HTR-8/SVneo (cell line): ENCODE measurements at regions not wholly inside any gene's neighbourhood (a gene's known extent, or its start where the extent isn't known, plus 50 kb on each side); places are given as distances from the start of the nearest gene placed in this dataset.

Experiments
- DNase-seq: peaks from one replicate; pipeline ENCODE4 v3.0.0; 2011; ENCODE audit warnings: low spot score, mixed read lengths; ENCODE audit not compliant: insufficient read length
- FAIRE-seq: peaks from 2 replicates; lab custom pipeline; 2011; peaks lifted over from hg19 to GRCh38; lab: Jason Lieb, UNC

DNA sequence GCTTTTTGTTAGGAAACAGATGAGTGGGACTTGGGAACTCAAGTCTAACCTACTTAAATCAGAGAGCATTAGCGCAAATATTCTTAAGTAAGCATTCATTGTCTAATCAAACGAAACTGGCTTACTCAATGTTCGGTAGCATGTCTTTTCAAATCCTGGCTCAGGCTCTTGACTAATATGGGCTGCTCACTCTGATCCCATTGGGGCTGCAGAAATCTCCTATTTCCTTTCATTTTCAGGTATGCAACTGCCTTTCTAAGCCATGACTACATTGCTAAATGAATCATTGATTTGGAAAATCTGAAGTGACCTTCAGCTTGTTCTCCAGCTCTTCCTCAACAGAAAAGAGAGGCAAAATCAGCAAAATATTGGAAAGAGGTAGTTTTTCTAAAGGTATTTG lies 2084.4 kb upstream of the PIK3C3 start:
- no peak for FAIRE-seq

DNA sequence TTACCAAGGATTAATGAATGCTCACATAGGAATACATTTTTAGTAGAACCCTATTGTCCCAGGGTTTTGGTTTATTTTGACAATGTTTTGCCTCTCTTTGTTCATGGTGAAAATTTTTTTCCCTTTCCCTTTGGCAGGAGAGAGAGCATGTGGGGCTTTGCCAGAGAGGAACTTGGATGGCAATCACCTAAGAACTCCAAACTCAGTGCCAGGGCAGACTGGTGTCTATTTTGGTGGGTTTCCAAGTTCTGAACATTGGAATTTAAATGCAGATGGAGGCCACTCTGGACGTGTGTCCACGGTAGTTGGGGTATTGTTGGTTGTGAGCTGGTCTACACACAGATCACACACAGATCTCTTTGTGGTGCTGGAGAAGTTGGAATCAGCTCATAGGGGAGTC lies 2091.1 kb upstream of the PIK3C3 start:
- FAIRE-seq (no peak), DNase-seq (no peak)

More for the DNA sequence above, 2084.4 kb upstream of the PIK3C3 start:
- DNase-seq, result no peak

DNA sequence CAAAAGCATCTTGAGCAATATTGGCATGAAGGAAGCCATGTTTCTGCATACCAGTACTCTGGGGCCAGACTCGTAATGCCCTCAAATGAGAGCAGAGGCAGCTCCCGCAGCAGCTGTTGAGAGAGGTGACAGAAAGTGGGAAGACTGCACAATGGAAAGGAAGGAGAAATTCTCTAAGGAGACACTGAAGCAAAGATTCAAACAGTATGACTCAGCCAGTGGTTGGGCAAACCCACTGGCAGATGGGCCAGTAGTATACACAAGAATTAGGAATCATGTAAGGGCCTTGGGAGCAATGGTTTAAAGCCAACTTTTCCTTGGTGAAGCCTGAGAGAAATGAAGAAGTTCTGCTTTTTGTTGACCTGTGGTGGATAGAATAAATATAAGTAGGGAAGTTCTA lies 2092.7 kb upstream of the PIK3C3 start:
- no peak for FAIRE-seq
- DNase-seq, result no peak

DNA sequence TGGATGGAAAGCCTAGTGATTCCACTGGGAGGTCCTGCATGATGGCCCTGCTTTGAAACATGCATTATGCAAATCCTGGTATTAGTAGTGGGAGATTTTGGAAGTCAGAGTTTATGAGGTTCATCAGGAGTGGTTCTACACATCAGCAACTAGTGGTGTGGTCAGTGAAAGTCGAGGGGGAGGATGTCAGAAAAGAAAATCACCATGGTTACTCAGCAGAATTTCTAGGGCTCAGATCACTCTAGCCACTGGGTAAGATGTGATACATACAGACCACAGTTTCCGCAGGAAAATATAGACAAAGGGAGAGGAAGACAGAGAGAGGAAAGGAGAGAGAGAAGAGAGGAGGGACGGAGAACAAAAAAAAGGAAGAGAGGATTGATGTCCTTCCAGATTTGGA lies 2100.7 kb upstream of the PIK3C3 start:
- DNase-seq (no peak), FAIRE-seq (no peak)

DNA sequence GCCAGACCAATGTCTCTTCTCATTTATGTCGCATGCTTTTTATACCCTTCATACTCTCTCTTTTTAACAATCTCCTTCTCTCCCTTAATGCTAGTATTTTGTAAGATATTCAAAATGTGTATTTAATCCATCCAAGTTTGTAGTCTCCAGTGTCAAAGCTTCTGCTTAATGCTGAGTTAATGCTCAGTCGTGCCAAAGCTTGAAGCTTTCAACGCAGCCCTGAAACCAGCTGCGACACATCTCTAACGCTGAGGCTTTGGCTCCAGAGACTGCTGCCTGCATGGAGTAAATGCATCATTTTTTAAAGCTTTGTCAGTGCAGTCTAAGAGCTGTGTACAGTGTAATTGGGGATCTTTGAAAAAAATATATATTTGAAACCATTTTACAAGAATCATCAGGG lies 2108.8 kb upstream of the PIK3C3 start:
- FAIRE-seq, result no peak

DNA sequence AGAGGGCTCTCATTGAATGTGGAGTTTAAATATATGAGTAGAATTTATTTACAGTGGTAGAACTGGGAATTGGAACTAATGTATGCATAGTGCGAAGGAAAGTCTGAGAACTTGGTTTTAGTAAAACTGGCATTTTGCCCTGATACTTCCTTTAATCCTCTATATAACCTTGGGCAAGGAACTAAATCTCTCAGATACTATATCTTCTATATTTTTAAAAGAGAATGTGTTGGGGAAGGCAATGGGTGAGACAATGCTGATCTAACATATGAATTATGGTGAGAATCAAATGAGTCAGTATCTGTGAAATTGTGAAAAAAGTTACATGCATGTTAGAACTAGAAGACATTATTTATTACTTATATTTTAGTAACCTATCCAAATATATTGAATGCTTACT lies 2109.4 kb upstream of the PIK3C3 start:
- no peak for DNase-seq
- FAIRE-seq, result no peak

More for the DNA sequence above, 2108.8 kb upstream of the PIK3C3 start:
- DNase-seq, result no peak

DNA sequence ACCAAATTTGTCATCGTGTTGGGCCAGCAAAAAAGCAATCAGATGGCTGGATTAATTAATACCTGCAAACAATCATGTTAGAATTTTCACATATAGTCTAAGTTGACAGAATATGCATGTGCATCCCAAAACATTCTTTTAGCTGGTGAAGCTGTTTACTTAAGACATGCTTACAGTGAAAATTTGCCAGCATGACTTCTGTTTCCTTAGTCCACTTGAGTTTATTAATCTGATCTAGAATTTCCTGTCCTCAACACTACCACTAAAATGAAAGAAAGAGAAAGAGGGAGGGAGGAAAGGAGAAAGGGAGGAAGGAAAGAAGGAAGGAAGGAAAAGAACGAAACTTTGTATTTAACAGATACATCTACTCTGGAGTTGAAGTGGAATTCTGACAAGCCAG lies 2109.9 kb upstream of the PIK3C3 start:
- FAIRE-seq (no peak), DNase-seq (no peak)

DNA sequence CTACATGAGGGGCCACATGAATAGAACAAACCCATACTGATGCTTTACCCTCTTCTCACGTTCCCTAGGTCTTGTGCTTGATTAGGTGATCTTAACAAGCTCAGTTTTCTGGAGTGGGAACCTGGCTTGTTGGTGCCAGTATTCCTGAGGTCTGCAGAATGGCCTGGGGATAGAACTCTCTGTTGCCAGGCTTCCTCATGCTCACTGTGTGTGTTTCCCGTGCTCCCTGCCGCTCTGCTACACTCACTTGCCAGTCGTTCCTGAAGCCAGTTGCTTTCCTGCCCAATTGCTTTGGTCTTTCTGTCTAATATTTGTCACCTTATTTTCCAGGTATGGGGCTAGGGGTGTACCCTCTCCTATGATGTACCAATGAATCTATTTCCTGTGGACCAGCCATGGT lies 2111.5 kb upstream of the PIK3C3 start:
- no peak for DNase-seq
- no peak for FAIRE-seq

DNA sequence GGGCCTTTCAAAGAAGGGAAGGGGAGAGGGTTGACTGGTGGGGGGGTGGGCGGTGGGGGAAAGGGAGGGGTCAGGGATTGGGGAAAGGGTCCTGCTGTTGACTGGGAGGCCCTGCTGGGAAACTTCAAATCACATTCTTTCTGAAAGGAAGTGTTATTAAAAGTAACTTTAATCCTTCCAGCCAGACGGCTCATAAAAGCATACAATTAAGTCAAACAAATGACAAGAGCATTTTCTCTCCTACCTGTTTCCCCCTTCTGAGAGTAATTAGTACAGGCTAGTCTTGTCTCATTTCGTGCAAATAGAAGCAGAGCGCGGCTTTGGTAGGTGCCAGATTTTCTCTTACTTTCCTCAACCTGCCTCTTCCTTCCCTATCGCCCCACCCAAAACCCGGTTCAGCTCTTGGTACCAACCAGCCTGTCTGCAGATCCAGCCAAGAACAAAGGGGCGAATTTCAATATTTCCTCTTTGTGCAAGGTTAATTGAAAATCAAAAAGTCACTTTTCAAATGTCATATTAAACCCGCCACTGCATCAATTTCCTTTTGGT lies 2112.6 kb upstream of the PIK3C3 start:
- FAIRE-seq (no peak), DNase-seq (no peak)

DNA sequence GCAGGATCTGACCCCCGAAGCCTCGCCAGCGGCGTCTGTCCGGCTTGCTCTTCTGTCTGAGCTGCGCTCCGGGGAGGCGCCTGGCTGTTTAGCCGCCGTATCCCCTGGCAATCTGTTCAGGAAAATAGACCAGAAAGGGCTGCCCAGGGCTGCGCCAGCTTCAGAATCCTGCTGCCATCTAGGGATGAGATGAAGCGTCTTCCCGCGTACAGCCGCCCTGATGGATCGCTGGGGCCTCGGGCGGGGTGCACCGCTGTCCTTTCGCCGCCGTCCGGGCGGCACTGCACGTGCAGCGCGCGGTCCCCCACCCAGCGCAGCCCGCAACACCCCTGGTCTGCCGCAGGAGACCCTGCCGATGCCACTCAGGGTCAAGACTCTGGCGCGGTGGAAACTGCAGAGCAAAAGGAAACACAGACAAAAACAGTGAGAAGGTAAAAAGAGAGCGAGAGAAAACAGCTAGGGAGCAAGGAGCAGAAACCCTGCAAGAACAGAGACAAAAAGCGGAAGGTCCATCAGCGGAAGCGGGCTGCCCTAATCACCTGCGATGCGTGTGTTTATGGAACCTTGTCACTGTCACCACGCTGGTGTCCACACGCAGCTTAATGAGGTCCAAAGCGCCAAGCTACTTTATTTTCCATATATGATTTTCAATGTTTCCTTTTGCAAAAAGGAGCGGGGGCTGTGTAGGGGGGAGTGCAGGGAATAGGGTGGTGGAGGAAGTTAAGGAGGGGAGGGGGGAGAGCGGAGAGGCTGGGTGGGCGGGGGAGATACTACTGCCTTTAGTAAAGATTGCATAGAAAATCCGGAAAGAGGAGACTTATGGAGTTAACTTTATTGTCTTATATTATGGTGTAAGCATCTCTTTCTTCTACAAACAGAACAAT lies 2113.3 kb upstream of the PIK3C3 start:
- FAIRE-seq (no peak), DNase-seq (peak; percentile 9)

DNA sequence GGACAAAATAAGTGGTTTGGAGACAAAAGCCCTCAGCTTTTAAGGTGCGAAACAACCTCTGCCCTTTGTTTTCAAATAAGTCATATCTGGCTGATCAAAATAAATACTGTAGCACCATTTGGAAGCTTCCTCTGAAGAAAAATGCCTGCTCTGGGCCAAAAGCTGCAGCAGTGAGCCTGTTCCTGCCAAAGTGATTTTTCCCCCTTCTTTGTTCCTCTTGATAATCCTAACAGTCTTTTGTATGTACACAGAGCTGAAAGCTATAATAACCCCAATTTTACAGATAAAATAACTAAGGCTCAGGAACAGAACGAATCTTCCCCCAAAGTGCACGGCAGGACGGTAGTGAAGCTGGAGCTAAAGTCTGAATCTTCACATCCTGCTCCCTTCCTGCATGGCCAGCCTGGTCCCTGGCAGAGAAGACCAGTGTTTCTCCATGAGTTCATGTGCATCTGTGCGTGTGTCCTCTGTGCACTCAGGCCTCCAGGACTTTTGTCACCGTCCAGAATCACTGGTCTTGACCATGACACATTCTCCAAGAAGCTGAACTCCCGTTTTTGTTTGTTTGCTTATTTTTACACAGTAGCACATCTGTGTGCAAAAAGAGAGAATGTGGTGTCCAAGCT lies 2114.1 kb upstream of the PIK3C3 start:
- no peak for DNase-seq
- FAIRE-seq, result no peak

DNA sequence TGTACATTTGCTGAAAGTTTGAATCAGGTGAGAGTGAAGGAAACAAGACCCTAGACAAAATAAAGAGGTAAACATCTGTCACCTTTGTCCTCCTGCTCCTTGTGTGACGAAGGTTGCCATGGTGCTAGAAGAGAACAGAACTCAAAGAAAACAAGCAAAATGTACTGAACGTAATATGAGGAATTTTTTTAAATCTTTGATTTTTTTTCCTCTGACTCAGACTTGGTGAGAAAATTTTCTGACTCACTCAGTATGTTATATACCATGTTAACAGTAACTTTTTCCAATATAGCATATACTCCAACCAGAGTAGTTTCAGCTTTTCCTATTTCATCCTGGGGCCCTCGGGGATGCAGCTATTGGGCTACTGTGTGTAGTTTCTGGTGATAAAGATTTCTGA lies 2114.6 kb upstream of the PIK3C3 start:
- FAIRE-seq (no peak), DNase-seq (no peak)

DNA sequence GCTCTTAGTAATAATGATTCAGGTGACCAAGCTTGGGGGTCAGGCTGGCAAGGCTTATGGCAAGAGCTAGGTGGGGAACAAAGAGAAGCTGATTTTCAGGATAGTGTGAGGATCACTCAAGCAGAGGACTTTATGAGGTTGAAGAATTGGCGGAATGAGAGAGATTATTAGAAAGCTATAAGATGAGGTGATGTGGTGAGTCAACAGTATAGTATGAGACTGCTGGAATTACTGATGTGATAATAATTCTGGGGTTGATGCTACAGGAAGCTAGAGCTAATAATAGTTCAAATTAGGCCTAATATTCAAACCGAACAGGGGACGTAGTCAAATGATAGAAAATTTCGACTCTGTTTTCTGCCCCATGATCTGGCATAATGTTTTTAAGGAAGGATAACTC lies 2115.3 kb upstream of the PIK3C3 start:
- no peak for FAIRE-seq
- DNase-seq, result no peak

DNA sequence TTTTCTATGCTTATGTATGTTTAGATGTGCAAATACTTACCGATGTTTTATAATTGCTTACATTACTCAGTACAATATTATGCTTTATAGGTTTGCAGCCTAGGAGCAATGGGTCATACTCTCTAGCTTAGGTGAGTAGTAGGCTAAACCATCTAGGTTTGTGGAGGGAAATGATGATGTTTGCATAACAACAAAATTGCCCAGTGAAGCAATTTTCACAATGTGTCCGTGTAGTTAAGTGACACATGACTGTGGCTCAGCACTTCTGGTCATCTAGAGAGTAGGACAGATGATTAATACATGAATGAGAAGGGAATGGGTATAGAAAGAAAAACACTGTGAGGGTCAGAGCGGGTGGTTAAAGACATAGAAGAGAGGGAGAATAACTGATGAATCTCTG lies 2116.2 kb upstream of the PIK3C3 start:
- FAIRE-seq (no peak), DNase-seq (no peak)

DNA sequence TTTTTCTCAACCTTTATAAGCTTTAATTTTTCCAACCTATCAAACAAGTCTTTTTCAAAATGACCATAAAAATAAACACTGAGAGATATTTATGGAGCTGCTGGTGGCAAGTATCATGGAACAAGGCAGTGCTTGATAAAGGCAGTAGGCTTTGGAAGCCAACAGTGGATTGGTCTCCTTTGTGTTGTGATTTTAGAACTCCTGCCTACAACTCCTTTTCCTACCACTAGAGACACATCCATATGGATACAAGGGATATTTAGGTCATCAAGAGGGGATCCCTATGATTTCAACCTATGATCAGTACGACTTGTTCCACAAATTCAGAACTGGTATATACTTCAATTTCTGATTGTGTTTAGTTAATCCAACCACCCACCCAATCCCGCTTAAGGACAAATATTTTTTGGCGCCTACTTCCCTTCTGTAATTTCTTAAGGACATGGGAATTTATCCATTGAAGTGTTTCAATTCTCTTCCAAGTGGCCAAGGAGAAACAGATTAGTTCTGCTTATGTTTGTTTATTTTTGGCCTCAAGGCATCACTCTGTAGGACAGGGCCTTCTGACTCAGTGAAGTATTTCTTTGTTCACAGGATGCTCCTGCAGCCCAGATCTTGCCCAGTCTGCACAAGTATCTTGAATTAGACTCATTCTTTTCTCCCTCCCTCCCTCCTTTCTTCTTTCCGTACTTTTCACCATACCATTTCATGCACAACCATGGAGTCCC lies 2119.6 kb upstream of the PIK3C3 start:
- DNase-seq (no peak), FAIRE-seq (no peak)

DNA sequence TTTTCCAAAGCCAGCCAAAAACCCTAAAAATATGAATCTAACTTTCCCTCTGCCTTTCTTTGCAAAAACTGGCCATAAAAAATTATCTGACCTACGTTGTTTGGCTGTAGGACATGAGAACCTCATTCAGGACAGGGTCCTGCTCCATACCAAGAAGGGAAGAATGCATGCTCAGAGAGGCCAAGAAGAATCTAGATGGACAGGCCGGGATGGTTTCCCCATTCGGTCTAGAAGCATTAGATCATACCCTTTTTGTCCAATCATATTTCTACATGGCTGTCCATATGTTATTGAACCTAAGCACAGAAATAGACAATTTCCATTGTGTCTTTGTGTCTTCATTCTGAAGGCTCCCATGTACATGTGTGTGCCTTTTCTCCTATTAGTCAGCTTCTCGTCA lies 2120.4 kb upstream of the PIK3C3 start:
- FAIRE-seq, result no peak
- no peak for DNase-seq

DNA sequence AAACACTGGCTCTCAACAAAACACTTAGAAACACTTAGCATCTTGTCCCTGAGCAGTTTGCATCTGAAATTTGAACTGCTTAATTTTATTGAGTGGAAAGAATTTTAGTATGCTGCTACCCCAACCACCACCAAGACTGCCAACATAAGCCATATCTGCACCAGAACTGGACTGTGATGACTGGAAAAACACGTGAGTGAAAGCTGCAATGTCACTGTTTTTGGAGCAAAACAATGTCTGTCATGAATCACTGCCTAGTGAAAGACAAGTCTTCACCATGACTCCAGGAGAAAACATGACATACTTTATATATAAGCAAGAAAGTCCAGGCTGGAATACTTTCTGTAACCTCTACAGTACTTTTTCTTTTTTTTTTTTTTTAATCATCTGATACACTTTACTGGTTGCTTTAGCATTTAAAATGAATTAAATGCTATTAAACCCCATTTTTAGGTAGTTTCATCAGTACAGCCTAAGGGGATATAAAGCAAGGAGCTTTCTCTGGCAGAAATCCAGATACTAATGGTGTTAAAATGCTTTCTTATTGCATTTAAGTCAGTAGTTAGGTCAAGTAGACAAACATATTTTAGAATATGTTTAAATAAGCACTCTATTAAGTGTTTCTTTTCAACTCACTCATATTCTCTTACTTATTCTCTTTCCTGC lies 2129.4 kb upstream of the PIK3C3 start:
- FAIRE-seq, result no peak
- no peak for DNase-seq

DNA sequence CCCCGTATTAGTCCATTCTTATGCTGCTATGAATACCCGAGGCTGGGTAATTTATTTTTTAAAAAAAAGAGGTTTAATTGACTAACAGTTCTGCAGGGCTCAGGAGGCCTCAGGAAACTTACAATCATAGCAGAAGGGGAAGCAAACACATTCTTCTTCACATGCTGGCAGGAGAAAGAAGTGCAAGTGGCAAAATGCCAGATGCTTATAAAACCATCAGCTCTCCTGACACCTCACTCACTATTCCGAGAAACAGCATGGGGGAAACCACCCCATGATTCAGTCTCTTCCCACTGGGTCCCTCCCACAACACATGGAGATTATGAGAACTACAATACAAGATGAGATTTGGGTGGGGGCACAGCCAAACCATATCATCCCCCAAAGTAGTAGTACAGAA lies 2148.5 kb upstream of the PIK3C3 start:
- FAIRE-seq, result no peak
- DNase-seq, result no peak

DNA sequence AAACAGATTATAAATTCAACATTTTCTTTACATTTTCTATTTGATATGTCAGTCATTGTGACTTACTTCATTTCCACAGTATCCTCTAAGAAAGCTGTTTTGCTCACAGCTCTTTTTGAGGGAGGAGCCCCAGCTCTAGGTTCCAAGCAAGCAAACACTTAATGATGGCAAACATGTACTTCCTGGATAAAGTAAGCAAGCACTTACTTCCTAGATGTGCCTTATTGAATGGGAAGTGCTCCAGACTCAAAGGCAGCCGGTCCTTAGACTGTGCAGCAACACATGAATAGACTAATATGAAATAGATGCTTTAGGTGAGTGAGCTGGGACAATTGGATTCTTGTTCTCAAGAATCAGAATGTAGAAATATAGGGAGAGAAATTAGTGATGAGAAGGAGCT lies 2149.8 kb upstream of the PIK3C3 start:
- FAIRE-seq (no peak), DNase-seq (no peak)

DNA sequence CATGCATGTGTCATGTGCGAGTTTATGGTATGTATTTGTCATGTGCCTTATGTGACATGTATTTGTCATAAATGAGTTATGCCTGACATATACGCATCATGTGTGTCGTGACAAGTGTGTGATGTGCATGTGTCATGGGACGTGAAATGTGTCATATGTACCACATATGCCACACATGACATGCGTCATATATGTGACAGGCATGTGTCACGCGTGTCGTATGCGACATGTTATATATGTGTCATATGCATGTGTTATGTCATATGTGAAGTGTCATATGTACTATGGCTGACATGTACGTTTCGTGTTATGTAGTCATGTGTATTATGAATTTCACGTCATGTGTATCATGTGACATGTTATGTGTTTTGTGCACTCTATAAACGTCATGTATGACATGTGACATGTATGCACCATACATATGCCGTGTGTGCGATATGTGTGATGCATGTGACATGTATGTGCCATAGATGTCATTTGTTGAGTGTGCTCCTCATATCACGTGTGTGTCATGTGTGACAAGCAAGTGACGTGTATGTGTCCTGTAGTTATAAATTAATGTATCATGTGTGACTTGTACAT lies 2152.3 kb upstream of the PIK3C3 start:
- DNase-seq, result no peak
- peak; percentile 95 for FAIRE-seq
